HG02973 (cell line): ENCODE measurements at regions not wholly inside any gene's neighbourhood (a gene's known extent, or its start where the extent isn't known, plus 50 kb on each side); places are given as distances from the start of the nearest gene placed in this dataset.

ENCODE experiments used
- ATAC-seq: cut with Tn5 transposase; IDR thresholded peaks from one replicate; pipeline ENCODE4 v1.9.1; 2021; ENCODE audit warnings: moderate library complexity; ENCODE audit not compliant: unreplicated experiment

DNA sequence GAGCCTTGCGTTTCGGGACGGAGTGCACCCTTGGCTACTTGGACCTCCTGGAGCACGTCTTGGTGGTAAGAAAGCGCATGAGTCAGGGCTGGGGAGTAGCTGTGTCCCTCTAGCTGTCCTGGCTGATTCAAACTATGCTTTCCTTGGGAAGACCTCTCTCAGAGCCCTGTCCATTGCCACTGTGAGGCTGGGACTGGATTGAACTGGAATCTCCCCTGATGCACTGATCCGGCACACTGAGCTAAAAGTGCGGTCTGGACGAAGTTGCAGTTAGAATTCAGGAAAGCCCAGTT lies 232.6 kb upstream of the TPM1 start:
- no peak for ATAC-seq

DNA sequence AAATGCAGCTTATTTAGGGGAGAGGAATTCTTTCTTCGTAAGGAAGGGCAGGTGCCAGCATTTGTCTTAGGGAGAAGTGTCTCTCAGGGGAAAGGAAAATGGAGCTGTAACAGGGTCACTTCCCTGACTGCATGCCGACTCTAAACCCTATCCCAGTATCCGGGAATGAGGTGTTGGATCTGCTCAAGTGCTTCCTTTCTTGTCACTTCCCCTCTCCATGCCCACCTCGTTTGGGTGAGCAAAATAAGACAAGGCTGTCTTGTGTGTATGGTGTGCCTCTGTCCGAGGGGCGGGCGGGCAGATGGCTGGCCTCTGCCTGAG lies 230.1 kb upstream of the TPM1 start:
- no peak for ATAC-seq

DNA sequence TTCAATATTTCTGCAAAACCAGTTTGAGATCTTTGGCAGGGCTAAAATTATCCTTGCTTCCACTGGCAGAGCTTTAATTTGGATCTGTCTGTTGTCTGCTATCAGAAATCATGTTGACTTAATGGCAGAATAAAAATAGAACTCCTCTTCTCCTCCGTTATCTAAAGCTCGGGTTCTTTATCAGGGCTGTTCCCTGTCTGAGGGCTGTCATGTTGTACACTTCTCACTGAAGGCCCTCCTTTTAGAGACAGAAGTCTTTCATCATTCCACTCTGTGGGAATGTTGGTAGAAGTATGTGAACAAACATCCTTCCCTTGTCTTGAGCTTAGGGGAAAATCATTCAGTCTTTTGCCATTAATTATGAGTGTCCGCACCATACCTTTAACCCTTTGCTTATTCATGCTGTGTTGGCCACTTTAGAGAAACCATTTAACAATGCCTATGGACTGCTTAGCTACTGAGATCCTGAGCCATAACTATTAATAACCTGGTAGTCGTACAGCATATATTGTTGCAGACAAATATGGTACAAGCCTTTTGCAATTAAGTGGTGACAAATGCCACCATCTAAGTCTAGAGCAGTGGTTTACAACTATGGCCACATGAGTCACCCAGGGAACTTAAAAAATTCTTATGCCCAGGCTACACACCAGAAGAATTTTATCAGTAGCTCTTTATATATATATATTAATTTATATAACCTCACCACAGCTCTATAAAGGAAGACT lies 226.0 kb upstream of the TPM1 start:
- ATAC-seq, result no peak

DNA sequence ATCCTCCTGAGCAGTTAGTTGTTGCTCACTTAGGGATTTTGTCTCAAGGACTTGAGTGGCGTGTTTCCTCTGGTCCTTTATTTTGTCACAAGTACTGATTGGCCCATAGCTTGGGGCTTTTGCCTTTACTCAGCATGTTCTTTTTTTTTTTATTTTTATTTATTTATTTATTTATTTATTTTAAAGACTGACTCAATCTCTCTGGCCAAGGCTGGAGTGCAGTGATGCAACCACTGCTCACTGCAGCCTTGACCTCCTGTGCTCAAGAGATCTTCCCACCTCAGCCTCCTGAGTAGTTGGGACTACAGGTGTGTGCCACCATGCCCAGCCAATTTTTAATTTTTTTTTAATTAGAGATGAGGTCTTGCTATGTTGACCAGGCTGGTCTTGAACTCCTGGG lies 223.9 kb upstream of the TPM1 start:
- ATAC-seq, result no peak

DNA sequence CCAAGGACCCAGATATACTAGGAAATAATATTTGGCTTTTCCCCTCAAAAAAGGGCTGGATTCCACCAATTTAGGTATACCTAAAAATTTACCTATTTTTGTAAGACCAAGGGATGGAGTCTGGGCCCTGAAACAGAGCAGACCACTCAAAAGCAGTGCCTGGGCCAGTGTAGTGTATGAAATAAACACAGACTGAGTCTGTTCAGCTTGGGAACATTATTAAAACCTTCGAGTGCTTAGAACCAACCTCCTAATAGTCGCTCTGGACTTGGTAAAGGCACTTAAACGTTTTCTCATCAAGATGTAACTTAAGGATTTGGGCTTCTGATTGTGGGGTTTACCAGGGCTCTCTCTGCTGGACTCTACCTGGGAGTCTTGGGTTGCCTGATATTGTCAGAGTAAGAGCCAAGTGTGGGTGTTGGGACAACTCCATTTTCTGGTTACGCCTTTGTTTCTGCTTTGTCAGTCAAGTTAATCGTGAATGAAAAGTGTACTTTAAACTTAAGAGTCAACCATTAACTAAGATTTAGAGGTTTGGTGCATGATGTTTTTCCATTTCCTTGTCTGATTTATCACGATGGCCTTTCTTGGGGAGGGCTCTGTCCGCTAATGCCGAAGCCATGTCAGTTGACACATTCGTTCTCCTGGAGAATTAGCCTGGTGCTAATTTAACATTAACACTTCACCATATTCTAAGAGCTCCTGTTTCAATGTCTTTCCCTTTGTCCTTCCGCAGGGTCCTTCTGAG lies 221.0 kb upstream of the TPM1 start:
- no peak for ATAC-seq

DNA sequence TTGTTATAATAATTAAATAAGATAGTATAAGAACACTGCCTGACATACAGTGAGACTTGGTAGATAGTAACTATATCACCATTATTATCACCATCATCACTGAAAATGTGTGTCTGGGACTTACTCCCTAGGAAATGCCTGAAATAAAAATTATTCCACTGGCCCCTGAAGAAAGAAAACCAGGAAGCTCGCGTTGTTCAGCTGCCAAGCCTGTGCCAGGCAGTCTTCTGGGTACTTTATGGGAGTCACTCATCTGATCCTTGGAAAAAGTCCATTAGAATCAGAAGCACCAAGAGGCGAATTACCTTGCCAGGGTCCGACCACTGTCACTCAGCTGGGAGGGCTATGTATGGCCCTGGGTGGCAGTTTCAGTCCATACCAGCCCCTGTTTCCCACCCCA lies 220.3 kb upstream of the TPM1 start:
- no peak for ATAC-seq

DNA sequence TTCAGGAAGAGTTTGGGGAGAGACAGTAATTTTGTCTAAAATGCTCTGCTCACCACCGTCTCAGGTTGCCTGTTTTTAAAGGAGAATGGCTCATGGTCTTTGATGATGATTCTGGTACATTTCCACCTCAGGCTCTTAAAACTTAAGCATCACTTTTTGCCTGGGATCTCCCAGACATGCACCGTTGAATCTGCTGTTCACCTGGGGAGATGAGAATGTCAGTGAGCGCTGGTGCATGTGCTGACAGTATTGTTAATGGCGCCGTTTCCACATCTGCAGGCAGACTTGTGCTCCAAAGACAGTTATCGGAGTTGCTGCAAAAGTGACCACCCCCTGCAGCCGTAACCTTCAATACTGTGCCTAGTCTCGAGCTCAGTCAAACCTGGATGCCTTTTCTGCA lies 219.0 kb upstream of the TPM1 start:
- no peak for ATAC-seq

DNA sequence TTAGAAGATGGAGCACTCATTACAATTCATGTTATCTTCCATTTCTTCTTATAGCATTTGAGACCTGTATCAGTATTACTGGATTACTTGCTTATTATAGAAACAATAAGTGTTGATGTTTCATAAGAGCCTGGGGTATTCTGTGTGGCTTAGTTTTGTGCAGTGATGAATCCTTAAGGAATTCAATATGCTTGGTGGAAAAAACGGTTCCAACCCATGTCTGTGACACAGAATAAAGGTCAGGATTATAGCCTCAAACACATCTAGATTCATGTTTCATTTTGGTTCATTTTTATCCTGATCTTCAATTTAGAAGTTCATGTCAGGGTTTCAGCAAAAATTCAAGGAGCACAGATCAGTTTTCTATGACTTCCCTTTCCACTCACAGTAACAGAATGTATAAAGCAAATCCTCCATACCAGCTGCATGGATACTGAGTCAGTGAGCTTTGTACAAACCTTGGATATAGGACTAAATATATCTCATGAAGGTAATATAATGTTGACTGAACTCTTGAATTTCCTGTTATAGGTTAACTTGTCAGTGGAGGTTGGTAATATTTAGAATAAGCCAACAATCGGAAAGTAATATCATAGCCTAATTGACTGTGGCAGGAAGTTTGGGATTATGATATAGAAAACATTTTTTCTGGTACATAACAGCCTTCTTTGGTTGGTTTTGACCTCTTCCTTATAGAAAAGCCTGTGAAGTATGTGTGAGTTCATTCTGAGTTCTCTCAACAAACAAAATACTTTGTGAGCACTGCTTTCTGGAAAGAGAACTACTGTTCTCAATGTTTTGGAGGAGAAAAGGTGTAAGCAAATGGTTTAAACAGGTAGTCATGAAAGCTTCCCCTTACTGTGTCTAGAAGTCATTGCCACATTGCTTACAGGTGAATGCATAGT lies 218.2 kb upstream of the TPM1 start:
- no peak for ATAC-seq

DNA sequence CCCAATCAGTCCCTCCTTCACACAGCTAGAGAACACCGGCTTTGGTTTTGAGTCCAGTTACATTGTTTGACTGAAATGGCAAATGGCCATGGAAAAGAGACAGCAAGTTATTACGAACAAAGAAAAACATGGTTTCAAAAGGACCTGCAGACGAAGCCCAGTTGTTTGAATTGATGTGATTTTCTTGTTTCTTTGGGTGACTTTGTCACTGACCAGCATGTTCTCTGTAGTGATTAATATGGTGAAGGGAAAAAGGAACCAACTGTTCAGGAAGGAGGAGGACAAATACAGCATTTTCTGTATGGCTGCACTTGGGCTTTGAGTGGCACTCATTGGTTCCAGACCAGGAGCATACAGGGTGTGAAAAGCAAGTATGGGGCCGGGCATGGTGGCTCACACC lies 217.4 kb upstream of the TPM1 start:
- ATAC-seq, result no peak

DNA sequence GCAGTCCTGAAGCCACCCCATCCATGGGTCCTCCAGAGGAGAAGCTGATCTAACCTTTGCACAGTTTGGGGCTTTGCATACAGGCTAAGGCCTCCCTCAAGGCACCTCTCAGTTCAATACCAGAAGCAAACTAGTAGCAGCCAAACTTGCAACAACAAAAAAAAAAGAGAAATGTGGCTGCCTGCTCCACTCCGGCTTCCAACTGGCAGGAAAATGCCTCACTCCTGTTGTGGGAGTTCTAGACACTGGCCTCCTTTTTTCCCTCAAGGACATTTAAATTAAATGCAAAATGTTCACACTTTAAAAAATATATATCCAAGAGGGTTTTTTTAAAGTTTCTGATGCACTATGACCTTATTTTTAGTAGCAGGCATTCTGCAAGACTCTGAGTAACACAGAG lies 216.0 kb upstream of the TPM1 start:
- ATAC-seq, result no peak

DNA sequence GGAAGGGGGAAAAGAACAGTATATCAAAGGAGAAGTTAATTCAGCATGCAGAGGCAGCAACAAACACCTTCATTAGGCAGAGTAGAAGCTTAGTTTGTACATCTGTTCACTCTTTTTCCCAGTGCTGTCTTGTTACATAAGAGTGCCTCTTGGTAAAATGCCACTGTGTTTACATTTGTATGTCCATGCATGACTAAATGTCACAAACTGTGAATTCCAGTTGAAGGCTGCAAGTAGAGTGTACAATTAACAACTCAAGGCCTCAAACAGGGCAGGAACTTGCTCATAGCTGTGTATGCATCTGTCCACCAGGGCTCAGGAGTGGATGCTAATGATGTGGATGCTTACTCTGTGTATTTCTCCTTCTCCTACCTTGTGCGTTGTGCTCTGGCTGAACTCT lies 214.2 kb upstream of the TPM1 start:
- no peak for ATAC-seq

DNA sequence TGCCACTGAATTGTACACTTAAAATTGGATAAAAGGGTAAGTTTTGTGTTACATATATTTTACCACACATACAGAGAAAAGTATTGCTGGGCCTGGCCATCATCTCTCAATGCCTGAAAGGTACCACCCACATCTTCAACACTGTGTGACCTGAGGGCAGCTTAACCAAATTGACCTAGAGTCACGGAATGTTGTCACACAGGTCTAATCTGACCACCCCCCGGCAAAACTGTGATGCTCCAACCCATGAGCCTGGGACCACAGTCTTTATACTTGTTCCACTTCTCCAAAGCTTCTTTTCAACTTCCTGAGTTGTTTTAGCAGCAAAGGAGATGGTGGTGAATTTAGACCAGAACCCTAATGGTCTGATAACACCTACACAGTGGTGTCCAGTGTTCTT lies 210.3 kb upstream of the TPM1 start:
- ATAC-seq, result no peak

DNA sequence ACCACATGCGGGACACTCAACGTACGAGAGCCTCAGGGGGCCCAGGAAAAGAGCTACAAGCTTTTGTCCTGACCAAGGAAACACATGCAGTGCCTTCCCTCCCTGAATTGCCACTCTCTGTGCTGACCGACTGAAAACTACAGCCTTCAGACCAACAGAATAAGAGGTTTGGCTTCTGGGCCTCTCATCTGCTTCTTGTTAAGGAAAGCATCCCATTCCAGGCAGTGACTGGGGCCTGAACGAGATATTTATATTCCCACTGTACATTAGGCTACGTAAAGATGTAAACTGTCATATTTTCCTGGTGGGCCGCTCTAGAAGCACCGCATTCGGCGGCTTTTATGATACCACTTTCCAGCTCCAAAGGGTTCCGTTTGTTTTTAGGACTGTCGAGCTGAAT lies 208.9 kb upstream of the TPM1 start:
- no peak for ATAC-seq

DNA sequence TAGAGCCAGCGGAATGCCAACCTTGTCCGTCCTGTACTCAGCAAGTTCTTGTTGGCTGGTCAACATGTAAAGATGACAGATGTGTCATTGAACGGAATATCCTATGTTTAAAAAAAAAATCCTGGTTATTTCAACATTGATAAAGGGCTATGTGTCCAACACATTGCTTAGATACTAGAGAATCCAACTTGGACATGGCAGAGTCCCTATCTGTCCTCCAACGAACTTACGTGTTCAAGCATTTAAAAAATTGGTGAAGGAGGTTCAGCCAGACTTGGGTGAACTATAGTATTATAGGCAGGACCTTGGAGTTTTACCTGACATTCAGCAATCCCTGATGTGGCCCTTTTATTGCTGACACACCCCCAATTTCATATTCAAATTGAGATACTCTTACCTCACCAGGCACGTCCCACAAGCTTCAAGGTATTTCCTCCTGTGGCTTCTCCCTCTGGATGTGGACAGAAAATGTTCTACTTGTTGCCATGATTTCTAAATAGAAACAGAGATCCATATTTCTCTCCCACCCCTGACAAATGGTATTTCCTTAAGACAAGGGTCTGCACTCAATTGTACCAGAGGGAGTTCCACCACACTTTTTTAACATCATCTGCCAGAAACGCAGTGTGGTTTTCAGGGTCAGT lies 207.7 kb upstream of the TPM1 start:
- no peak for ATAC-seq

DNA sequence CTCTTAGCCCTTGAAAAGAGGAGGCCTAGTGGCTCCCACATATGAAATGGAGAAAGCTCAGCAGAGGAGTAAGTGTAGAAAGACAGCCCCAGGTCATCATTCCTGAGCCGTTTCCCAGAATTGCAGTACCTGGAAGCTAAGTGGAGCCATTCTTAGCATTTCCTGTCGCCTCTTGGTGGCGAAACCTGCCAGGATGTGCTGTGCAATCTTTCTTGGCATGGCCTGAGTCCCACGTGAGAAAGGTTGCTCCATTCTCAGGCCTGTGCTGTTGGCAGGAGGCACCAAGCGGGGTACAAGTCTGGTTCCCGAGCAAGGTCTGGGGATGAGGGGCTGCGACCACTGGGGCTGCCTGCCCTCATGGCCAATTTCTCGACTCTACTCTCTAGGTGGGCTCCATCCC lies 207.2 kb upstream of the TPM1 start:
- ATAC-seq, result no peak

DNA sequence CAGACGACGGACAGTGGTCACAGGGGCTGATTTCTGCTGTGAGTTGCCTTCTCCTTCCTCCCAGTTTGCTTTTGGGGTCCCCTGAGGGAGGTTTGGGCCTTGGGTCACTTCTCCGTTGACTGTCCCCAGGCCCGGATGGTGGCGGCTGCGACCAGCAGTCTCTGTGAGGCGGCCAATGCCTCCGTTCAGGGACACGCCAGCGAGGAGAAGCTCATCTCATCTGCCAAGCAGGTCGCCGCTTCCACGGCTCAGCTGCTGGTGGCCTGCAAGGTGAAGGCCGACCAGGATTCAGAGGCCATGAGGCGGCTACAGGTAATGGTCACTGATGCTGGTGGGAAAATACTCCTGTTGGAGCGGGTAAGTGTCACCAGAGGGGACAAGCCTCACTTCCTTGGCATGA lies 206.8 kb upstream of the TPM1 start:
- ATAC-seq, result no peak

DNA sequence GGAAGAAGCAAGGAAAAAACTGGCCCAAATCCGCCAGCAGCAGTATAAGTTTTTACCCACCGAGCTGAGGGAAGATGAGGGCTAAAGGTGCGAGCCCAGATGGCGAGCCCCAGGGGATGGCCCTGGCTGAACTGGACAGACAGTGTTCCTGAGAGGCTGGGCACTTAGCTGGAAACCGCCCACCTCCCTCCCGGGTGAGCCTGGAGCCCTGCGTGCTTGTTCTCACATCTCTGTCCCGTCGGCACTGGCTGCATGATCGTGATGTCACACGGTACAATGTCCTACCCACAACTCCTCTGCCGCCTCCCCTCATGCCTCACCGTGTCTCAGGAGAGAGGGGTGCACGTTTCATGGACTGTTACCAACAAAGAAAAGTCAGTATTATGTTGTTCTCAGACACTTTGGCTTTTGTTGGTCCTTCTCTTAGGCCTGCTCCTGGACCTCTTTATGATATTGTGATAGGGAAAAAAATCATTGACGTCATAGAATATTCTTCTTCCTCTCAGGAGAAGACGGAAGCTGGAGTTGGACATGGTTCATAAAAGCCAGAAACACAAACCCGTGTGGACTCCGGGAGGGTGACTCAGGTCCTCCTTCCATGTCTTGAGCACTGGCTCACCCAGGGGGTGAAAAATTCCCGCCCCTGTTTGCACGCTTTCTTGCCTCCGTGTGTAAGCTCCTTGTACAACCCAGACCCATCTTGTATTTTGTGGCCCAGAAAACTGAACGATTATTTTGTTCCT lies 201.8 kb upstream of the TPM1 start:
- no peak for ATAC-seq

DNA sequence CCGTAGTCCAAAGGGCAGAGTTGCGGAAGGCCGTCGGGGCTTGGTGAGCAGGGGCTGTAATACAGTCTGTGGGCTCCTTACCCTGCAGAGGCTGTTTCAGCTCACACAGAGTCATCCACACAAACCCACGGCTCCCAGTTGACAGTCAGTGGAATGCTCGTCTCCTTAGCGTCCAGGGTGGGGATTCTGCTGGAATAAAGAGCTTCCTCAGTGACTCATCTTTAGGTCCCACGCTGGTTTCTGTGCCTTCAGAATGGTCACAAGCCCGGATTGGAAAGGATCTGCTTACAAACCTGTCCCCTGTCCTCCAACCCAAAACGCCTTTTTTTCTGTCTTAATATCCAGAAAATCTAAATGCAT lies 201.3 kb upstream of the TPM1 start:
- ATAC-seq, result no peak

DNA sequence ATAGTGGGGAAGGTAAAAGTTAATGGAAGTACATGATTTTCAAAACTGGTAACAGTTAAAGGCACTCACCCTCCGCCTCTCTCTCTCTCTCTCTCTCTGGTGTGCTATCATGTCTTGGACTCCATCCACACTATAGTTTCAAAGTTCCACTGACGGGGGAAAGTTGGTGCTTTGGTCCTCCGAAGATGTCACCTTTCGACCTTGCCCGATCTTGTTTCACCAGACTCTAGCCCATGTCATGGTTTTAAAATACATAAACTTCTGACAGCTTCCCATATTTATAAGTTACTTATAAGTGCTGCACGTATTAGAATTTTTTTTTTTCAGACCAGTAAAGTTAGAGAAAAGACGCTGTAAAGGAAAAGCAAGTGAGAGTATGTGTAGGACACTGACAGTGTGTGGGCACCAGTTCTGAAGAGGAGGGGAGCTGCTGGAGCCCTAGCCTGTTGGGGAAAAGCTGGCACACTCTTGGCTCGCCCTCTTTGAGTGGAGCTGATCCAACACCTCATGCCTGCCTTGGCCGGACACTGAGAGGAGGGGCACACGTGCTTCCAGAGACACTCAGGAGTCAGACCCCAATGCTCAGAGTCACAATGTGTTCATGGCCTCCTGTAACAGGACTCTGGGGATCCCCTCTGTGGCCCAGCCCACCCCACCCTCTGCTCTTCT lies 200.5 kb upstream of the TPM1 start:
- no peak for ATAC-seq

DNA sequence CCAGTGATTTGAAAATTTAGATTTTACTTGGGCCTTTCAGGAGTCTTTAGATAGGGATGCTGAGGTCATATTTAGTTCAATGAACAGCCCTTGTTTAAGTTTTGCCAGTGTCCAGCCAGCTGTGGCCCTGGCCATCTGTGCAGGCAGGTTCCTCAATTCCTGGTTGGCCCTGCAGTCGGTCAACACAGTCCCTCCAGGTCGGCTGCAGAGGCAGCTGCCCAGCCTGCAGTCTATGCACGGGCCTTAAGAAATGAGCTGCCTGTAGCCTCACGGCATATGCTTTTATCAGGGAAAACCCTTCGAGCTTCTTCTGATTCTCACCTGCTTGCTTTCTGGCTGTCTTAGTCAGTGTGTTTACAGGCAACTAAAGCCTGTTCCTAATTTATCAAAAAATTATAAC lies 199.2 kb upstream of the TPM1 start:
- ATAC-seq, result no peak
